Endothelial cell (in vitro differentiated cells): ENCODE measurements at regions not wholly inside any gene's neighbourhood (a gene's known extent, or its start where the extent isn't known, plus 50 kb on each side); places are given as distances from the start of the nearest gene placed in this dataset.

Experiments
- DNase-seq: peaks from one replicate; pipeline ENCODE4 v3.0.0; 2021; ENCODE audit warnings: low spot score
- H3K27ac Mint-ChIP-seq: one replicate; pipeline ENCODE4 v1.8.0; 2021; ENCODE audit warnings: mixed read lengths, inconsistent platforms; ENCODE audit not compliant: unreplicated experiment
- H3K27me3 Mint-ChIP-seq: one replicate; pipeline ENCODE4 v1.8.0; 2021; ENCODE audit warnings: mild to moderate bottlenecking, moderate library complexity, mixed read lengths, inconsistent platforms; ENCODE audit not compliant: unreplicated experiment
- H3K36me3 Mint-ChIP-seq: one replicate; pipeline ENCODE4 v1.8.0; 2021; ENCODE audit warnings: mild to moderate bottlenecking, low read depth, mixed read lengths, inconsistent platforms; ENCODE audit not compliant: unreplicated experiment
- H3K4me1 Mint-ChIP-seq: one replicate; pipeline ENCODE4 v1.8.0; 2021; ENCODE audit warnings: mild to moderate bottlenecking, mixed read lengths, inconsistent platforms; ENCODE audit not compliant: unreplicated experiment
- H3K4me3 Mint-ChIP-seq: one replicate; pipeline ENCODE4 v1.8.0; 2021; ENCODE audit warnings: mild to moderate bottlenecking, mixed read lengths, inconsistent platforms; ENCODE audit not compliant: unreplicated experiment
- H3K9me3 Mint-ChIP-seq: one replicate; pipeline ENCODE4 v1.8.0; 2021; ENCODE audit warnings: mixed read lengths, inconsistent platforms; ENCODE audit not compliant: unreplicated experiment
- TF ChIP-seq, protein P1 (sequence below): fragments of 200-600 bp; sonication (generic); IDR thresholded peaks from one replicate; pipeline ENCODE4 v1.5.0; 2021; ENCODE audit warnings: antibody characterized with exemption; ENCODE audit not compliant: unreplicated experiment

DNA sequence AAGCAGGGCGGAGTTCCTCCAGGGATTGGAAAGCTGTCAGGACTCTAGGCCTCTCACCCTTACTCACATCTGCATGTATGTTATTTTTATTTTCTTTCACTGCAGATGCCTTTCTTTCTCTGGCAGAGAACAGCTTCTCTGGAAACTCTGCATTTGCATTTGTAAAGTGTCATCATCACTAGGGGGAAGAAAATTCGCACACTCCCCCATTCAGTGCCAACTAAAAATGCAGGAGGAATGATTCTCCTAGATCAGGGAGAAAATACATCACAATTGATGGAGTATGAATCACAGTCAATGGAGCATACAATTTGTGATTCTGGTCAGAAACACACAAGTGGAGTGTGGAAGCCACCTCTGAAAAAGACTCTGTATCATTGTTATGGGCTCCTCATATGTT is 351.4 kb upstream of the FTMT start:
- no peaks in the 10 kb centered on the region for H3K36me3 Mint-ChIP-seq
- no peak for DNase-seq
- no peak overlapping the region for H3K4me3 Mint-ChIP-seq
- no peak overlapping the region for H3K27ac Mint-ChIP-seq
- H3K9me3 Mint-ChIP-seq: no peaks in the 10 kb centered on the region
- TF ChIP-seq, protein P1, sequence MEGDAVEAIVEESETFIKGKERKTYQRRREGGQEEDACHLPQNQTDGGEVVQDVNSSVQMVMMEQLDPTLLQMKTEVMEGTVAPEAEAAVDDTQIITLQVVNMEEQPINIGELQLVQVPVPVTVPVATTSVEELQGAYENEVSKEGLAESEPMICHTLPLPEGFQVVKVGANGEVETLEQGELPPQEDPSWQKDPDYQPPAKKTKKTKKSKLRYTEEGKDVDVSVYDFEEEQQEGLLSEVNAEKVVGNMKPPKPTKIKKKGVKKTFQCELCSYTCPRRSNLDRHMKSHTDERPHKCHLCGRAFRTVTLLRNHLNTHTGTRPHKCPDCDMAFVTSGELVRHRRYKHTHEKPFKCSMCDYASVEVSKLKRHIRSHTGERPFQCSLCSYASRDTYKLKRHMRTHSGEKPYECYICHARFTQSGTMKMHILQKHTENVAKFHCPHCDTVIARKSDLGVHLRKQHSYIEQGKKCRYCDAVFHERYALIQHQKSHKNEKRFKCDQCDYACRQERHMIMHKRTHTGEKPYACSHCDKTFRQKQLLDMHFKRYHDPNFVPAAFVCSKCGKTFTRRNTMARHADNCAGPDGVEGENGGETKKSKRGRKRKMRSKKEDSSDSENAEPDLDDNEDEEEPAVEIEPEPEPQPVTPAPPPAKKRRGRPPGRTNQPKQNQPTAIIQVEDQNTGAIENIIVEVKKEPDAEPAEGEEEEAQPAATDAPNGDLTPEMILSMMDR: no peak
- peaks cover 1% of the 10 kb centered on the region for H3K27me3 Mint-ChIP-seq
- H3K4me1 Mint-ChIP-seq: peaks cover 9% of the 10 kb centered on the region

DNA sequence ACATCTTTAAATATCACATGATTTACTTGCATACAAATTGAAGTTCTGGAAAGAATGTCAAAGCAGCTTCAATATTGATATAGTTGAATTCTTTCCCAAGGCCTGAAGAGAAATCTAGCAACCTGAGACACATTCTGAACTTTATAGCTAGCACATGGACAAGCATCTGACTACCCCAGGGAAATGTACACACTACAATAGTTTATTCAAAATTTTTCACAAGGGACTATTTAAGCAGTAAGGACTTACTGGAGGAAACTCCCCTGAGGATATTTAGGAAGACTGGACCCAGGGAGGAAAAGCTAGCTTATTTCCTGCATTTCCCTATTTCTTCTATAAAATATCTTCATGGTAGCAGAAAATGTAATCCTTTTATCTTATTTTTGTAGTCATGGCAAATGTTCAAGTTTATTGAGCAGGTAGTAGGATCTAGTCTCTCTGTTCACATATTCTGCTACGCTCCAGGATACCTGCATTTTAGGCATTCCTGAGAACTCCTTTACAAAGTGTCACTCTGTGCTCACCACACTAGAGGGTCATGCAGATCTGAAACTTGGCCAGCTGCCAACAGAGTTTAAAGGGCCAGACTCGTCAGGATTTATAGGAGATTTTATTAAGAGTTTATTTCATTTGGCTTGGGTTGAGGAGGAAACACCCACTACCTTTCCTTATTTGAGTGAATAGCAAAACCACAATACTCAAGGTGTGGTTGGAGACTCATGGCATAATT is 348.4 kb upstream of the FTMT start:
- H3K4me1 Mint-ChIP-seq: peaks cover 9% of the 10 kb centered on the region
- H3K36me3 Mint-ChIP-seq: no peaks in the 10 kb centered on the region
- no peaks in the 10 kb centered on the region for H3K27me3 Mint-ChIP-seq
- peak; percentile 46 for DNase-seq
- no peak overlapping the region for H3K4me3 Mint-ChIP-seq
- TF ChIP-seq, protein P1: no peak
- no peaks in the 10 kb centered on the region for H3K9me3 Mint-ChIP-seq
- H3K27ac Mint-ChIP-seq: no peak overlapping the region

DNA sequence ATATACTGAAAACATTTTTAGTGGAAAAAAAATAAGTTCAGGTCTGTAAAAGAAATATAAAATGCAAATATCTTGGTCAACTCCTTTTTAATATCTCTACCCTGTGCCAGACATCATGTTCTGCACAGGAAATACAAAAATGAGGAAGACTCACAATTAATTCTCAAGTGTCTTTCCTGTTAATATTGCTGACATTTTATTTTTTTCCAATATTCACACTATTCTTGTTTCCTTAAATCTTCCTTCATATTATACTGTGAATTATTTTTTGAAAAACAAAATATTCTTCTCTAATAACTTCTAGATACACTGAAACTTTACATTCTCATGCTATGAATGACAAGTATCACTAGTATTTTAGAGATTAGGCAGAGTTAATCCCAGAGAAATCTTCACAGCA is 334.7 kb upstream of the FTMT start:
- H3K4me3 Mint-ChIP-seq: no peak overlapping the region
- no peaks in the 10 kb centered on the region for H3K36me3 Mint-ChIP-seq
- H3K9me3 Mint-ChIP-seq: no peaks in the 10 kb centered on the region
- DNase-seq: no peak
- H3K4me1 Mint-ChIP-seq: no peaks in the 10 kb centered on the region
- H3K27me3 Mint-ChIP-seq: no peaks in the 10 kb centered on the region
- no peak overlapping the region for H3K27ac Mint-ChIP-seq
- TF ChIP-seq, protein P1: no peak

DNA sequence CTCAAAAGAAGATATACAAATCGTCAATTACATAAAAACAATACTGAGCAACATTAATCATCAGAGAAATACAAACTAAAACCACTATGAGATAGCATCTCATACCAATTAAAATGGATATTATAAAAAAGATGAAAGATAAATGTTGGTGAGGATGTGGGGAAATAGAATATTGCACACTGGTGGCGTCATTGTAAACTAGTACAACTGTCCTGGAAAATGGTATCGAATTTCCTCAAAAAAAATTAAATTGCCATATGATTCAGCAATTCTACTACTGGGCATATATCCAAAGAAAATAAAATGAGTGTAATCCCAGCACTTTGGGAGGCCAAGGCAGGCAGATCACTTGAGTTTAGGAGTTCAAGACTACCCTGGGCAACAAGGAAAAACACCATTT is 326.0 kb upstream of the FTMT start:
- TF ChIP-seq, protein P1: no peak
- DNase-seq: no peak
- no peaks in the 10 kb centered on the region for H3K4me1 Mint-ChIP-seq
- H3K27ac Mint-ChIP-seq: no peak overlapping the region
- no peaks in the 10 kb centered on the region for H3K9me3 Mint-ChIP-seq
- no peaks in the 10 kb centered on the region for H3K36me3 Mint-ChIP-seq
- no peak overlapping the region for H3K4me3 Mint-ChIP-seq
- H3K27me3 Mint-ChIP-seq: no peaks in the 10 kb centered on the region

DNA sequence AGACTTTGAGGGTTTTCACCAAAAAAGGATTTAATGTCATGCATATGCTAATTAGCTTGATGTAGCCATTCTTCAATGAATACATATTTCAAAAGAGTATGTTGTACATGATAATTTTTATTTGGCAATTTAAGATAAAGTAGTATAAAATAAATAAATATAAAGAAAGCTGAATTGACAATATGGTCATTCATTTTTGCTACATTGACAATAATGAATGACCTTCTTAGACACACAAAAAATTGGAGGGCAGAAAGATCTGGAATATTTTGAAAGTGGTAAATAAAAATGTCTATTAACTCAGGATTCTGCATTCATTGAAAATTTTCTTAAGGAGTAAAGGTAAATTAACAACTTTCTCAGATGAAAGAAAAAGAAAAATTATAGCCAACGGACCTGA is 324.8 kb upstream of the FTMT start:
- DNase-seq: no peak
- no peaks in the 10 kb centered on the region for H3K4me1 Mint-ChIP-seq
- H3K27ac Mint-ChIP-seq: no peak overlapping the region
- H3K4me3 Mint-ChIP-seq: no peak overlapping the region
- no peaks in the 10 kb centered on the region for H3K9me3 Mint-ChIP-seq
- H3K27me3 Mint-ChIP-seq: no peaks in the 10 kb centered on the region
- no peaks in the 10 kb centered on the region for H3K36me3 Mint-ChIP-seq
- TF ChIP-seq, protein P1: no peak
